HEK293 (cell line): ENCODE measurements at regions not wholly inside any gene's neighbourhood (a gene's known extent, or its start where the extent isn't known, plus 50 kb on each side); places are given as distances from the start of the nearest gene placed in this dataset.

ENCODE experiments used
- CTCF ChIA-PET: fragments of 350-600 bp; formaldehyde crosslinking; extraction: SDS; loops from one replicate; lab custom pipeline; 2021; ENCODE audit warnings: antibody characterized with exemption; lab: Yijun Ruan, JAX
- POLR2A ChIA-PET: fragments of 300-600 bp; formaldehyde crosslinking; extraction: SDS; loops from one replicate; lab custom pipeline; 2020; ENCODE audit warnings: antibody characterized with exemption, inconsistent platforms; lab: Yijun Ruan, JAX
- H3K27ac ChIP-seq: fragments of 200-500 bp; sonication (Bioruptor generic); 2 replicates; pipeline ENCODE4 v1.5.1; 2014; ENCODE audit warnings: low read depth, low read length, control low read depth, inconsistent platforms; ENCODE audit errors: extremely low read depth
- H3K36me3 ChIP-seq, 2 experiments: fragments of 200-500 bp in 1 of 2; sonication (Bioruptor generic) in 1 of 2; 1 replicate in 1 of 2; 2 replicates in 1 of 2; pipeline ENCODE4 v1.5.1; 2014 to 2017; ENCODE audit warnings: inconsistent platforms in 2 of 2, low read length in 2 of 2; ENCODE audit not compliant: control insufficient read depth in 2 of 2, insufficient read depth in 1 of 2
- H3K4me1 ChIP-seq: fragments of 200-500 bp; sonication (Bioruptor generic); 2 replicates; pipeline ENCODE4 v1.5.1; 2014; ENCODE audit warnings: mild to moderate bottlenecking, low read length, inconsistent platforms; ENCODE audit not compliant: control insufficient read depth, insufficient read depth
- H3K4me3 ChIP-seq: 2 replicates; pipeline ENCODE4 v1.5.1; 2011; ENCODE audit warnings: low read depth, mild to moderate bottlenecking, control low read depth, low read length, moderate library complexity
- H3K9me3 ChIP-seq: fragments of 200-500 bp; sonication (Bioruptor generic); 2 replicates; pipeline ENCODE4 v1.5.1; 2014; ENCODE audit warnings: low read depth, low read length, inconsistent platforms; ENCODE audit not compliant: control insufficient read depth, insufficient read depth
- BCL11B ChIP-seq: fragments of 450-650 bp; formaldehyde crosslinking; IDR thresholded peaks from 2 replicates; pipeline ENCODE4 v1.5.1; 2016; ENCODE audit warnings: low read depth, missing biosample characterization, missing genetic modification characterization
- ELK4 ChIP-seq: IDR thresholded peaks from 2 replicates; pipeline ENCODE4 v1.6.1; 2011; ENCODE audit warnings: mild to moderate bottlenecking, low read depth, low read length, borderline replicate concordance
- GLIS2 ChIP-seq: fragments of 450-650 bp; formaldehyde crosslinking; IDR thresholded peaks from 2 replicates; pipeline ENCODE4 v1.5.1; 2016; ENCODE audit warnings: missing biosample characterization, missing genetic modification characterization
- HOXC10 ChIP-seq: sonication (generic); formaldehyde crosslinking; IDR thresholded peaks from 2 replicates; pipeline ENCODE4 v1.8.1; 2023; ENCODE audit warnings: mild to moderate bottlenecking, missing genetic modification reagents
- REPIN1 ChIP-seq: fragments of 450-650 bp; formaldehyde crosslinking; IDR thresholded peaks from 2 replicates; pipeline ENCODE4 v1.5.1; 2017; ENCODE audit warnings: missing biosample characterization, missing genetic modification characterization, low read depth
- SCRT2 ChIP-seq: fragments of 450-650 bp; formaldehyde crosslinking; IDR thresholded peaks from 2 replicates; pipeline ENCODE4 v1.5.1; 2016; ENCODE audit warnings: missing biosample characterization, missing genetic modification characterization
- SP2 ChIP-seq: fragments of 450-650 bp; formaldehyde crosslinking; IDR thresholded peaks from 2 replicates; pipeline ENCODE4 v1.5.1; 2016; ENCODE audit warnings: missing biosample characterization, missing genetic modification characterization
- ZBTB1 ChIP-seq: fragments of 450-650 bp; formaldehyde crosslinking; IDR thresholded peaks from 2 replicates; pipeline ENCODE4 v1.5.1; 2016; ENCODE audit warnings: missing biosample characterization, missing genetic modification characterization
- ZBTB17 ChIP-seq: fragments of 450-650 bp; formaldehyde crosslinking; IDR thresholded peaks from 2 replicates; pipeline ENCODE4 v1.5.1; 2016; ENCODE audit warnings: missing biosample characterization, missing genetic modification characterization
- ZBTB44 ChIP-seq: fragments of 450-650 bp; IDR thresholded peaks from 2 replicates; pipeline ENCODE4 v1.5.1; 2018; ENCODE audit warnings: missing biosample characterization, mild to moderate bottlenecking, missing genetic modification characterization
- ZBTB48 ChIP-seq: fragments of 450-650 bp; formaldehyde crosslinking; IDR thresholded peaks from 2 replicates; pipeline ENCODE4 v1.5.1; 2016; ENCODE audit warnings: missing biosample characterization, missing genetic modification characterization
- ZBTB6 ChIP-seq: fragments of 450-650 bp; formaldehyde crosslinking; IDR thresholded peaks from 2 replicates; pipeline ENCODE4 v1.5.1; 2017; ENCODE audit warnings: missing biosample characterization, missing genetic modification characterization
- ZNF10 ChIP-seq: fragments of 450-650 bp; formaldehyde crosslinking; IDR thresholded peaks from 2 replicates; pipeline ENCODE4 v1.5.1; 2017; ENCODE audit warnings: missing biosample characterization, missing genetic modification characterization
- ZNF121 ChIP-seq: fragments of 450-650 bp; formaldehyde crosslinking; IDR thresholded peaks from 2 replicates; pipeline ENCODE4 v1.5.1; 2016; ENCODE audit warnings: missing biosample characterization, missing genetic modification characterization
- ZNF146 ChIP-seq: fragments of 450-650 bp; formaldehyde crosslinking; IDR thresholded peaks from 2 replicates; pipeline ENCODE4 v1.5.1; 2016; ENCODE audit warnings: missing biosample characterization, missing genetic modification characterization
- ZNF157 ChIP-seq: fragments of 450-650 bp; formaldehyde crosslinking; IDR thresholded peaks from 2 replicates; pipeline ENCODE4 v1.5.1; 2016; ENCODE audit warnings: missing biosample characterization, missing genetic modification characterization
- ZNF292 ChIP-seq: fragments of 450-650 bp; formaldehyde crosslinking; IDR thresholded peaks from 2 replicates; pipeline ENCODE4 v1.5.1; 2016; ENCODE audit warnings: low read depth, missing biosample characterization, missing genetic modification characterization, borderline replicate concordance
- ZNF302 ChIP-seq: fragments of 450-650 bp; formaldehyde crosslinking; IDR thresholded peaks from 2 replicates; pipeline ENCODE4 v1.5.1; 2016; ENCODE audit warnings: missing biosample characterization, missing genetic modification characterization, low read depth
- ZNF394 ChIP-seq: fragments of 450-650 bp; formaldehyde crosslinking; IDR thresholded peaks from 2 replicates; pipeline ENCODE4 v1.5.1; 2016; ENCODE audit warnings: missing biosample characterization, missing genetic modification characterization, mild to moderate bottlenecking, moderate library complexity, borderline replicate concordance
- ZNF510 ChIP-seq: fragments of 450-650 bp; formaldehyde crosslinking; IDR thresholded peaks from 2 replicates; pipeline ENCODE4 v1.5.1; 2018; ENCODE audit warnings: mild to moderate bottlenecking, missing genetic modification characterization, missing biosample characterization; ENCODE audit not compliant: insufficient replicate concordance
- ZNF624 ChIP-seq: fragments of 450-650 bp; formaldehyde crosslinking; IDR thresholded peaks from 2 replicates; pipeline ENCODE4 v1.5.1; 2017; ENCODE audit warnings: missing biosample characterization, missing genetic modification characterization
- ZNF664 ChIP-seq: fragments of 450-650 bp; formaldehyde crosslinking; IDR thresholded peaks from 2 replicates; pipeline ENCODE4 v1.5.1; 2016; ENCODE audit warnings: missing biosample characterization, missing genetic modification characterization
- ZNF670 ChIP-seq: fragments of 450-650 bp; formaldehyde crosslinking; IDR thresholded peaks from 2 replicates; pipeline ENCODE4 v1.5.1; 2016; ENCODE audit warnings: missing biosample characterization, missing genetic modification characterization, low read depth
- ZNF701 ChIP-seq: fragments of 450-650 bp; formaldehyde crosslinking; IDR thresholded peaks from 2 replicates; pipeline ENCODE4 v1.5.1; 2016; ENCODE audit warnings: missing biosample characterization, missing genetic modification characterization
- ZNF785 ChIP-seq: fragments of 450-650 bp; formaldehyde crosslinking; IDR thresholded peaks from 2 replicates; pipeline ENCODE4 v1.5.1; 2016; ENCODE audit warnings: missing biosample characterization, missing genetic modification characterization
- ZNF837 ChIP-seq: fragments of 450-650 bp; formaldehyde crosslinking; IDR thresholded peaks from 2 replicates; pipeline ENCODE4 v1.5.1; 2016; ENCODE audit warnings: missing biosample characterization, missing genetic modification characterization
- ZSCAN16 ChIP-seq: fragments of 450-650 bp; formaldehyde crosslinking; IDR thresholded peaks from 2 replicates; pipeline ENCODE4 v1.5.1; 2016; ENCODE audit warnings: missing biosample characterization, missing genetic modification characterization
- ZSCAN23 ChIP-seq: fragments of 450-650 bp; formaldehyde crosslinking; IDR thresholded peaks from 2 replicates; pipeline ENCODE4 v1.5.1; 2016; ENCODE audit warnings: missing biosample characterization, missing genetic modification characterization

GRCh38 chr13:87459419-87459818 lies 211.8 kb upstream of the SLITRK5 start:
- TF ChIP-seq ZBTB1 (tag by site-specific recombination) (no peak), ZBTB44 (tag by site-specific recombination) (no peak), ZNF510 (tag by site-specific recombination) (no peak), ZBTB6 (no peak), ZNF10 (tag by site-specific recombination) (no peak), ZNF664 (tag by site-specific recombination) (no peak), SCRT2 (no peak), SP2 (no peak), ZNF121 (tag by site-specific recombination) (no peak), REPIN1 (tag by site-specific recombination) (no peak), HOXC10 (CRISPR knock-in tag) (no peak), ZNF302 (tag by site-specific recombination) (no peak), ZSCAN23 (tag by site-specific recombination) (no peak), ZNF146 (tag by site-specific recombination) (no peak), ZNF785 (tag by site-specific recombination) (no peak), ZNF670 (tag by site-specific recombination) (no peak), GLIS2 (tag by site-specific recombination) (no peak), ZBTB48 (no peak), ZNF837 (tag by site-specific recombination) (no peak)
- Histone ChIP-seq H3K4me3 (no peak overlapping the region), H3K27ac (no peak overlapping the region), H3K9me3 (no peaks in the 10 kb centered on the region), H3K36me3 (no peaks in the 10 kb centered on the region), H3K4me1 (no peaks in the 10 kb centered on the region)
- CTCF ChIA-PET = no interaction called here
- POLR2A ChIA-PET = no interaction called here

GRCh38 chr13:87497426-87497825 lies 173.7 kb upstream of the SLITRK5 start:
- Histone ChIP-seq H3K27ac (no peak overlapping the region), H3K4me1 (no peaks in the 10 kb centered on the region), H3K9me3 (no peaks in the 10 kb centered on the region), H3K4me3 (no peak overlapping the region), H3K36me3 (no peaks in the 10 kb centered on the region)
- CTCF ChIA-PET = no interaction called here
- POLR2A ChIA-PET = no interaction called here
- TF ChIP-seq ZBTB17 (tag by site-specific recombination) (no peak), ZNF624 (tag by site-specific recombination) (no peak), ZSCAN16 (tag by site-specific recombination) (no peak), ZNF394 (tag by site-specific recombination) (no peak), ZNF157 (tag by site-specific recombination) (no peak), ZNF701 (tag by site-specific recombination) (no peak), ZNF664 (tag by site-specific recombination) (no peak), BCL11B (tag by site-specific recombination) (no peak), ELK4 (no peak), ZNF292 (no peak), SCRT2 (no peak)
